ENCODE measurements at regions not wholly inside any gene's neighbourhood (a gene's known extent, or its start where the extent isn't known, plus 50 kb on each side); places are given as distances from the start of the nearest gene placed in this dataset.
A peak's percentile ranks its signal among the peaks of the same experiment; 100 is the strongest.

DNA sequence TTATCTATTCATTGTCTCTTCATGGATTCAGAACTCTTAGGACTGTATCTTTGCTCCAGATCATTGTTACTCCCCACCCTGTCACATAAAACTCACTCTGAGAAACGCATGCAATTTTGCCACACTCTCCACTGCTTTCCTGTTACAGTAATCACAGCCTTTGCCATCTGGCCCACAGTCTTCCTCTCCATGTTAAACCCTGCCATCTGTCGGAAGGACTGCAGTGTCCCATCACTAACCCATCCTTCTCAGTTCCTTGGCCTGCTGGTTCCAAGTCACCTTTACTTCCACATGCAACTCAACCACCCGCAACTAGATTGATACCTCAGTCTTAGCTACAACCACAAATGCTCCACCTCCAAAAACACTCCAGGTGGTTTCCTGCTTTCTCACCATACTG is 308.7 kb upstream of the FAM241A start:
- no peak for DNase-seq

DNA sequence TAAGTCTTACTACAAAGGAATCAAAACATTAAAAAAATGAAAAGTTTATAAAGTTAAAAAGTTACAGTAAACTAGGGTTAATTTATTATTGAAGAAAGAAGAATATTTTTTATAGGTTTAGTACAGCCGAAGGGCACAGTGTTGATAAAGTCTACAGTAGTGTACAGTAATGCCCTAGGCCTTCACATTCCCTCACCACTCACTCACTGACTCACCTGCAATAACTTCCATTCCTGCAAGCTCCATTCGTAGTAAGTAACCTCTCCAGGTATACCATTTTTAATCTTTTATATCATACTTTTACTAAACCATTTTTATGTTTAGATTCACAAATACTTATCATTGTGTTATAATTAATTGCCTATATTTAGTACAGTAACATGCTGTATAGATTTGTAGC is 307.5 kb upstream of the FAM241A start:
- DNase-seq: no peak

DNA sequence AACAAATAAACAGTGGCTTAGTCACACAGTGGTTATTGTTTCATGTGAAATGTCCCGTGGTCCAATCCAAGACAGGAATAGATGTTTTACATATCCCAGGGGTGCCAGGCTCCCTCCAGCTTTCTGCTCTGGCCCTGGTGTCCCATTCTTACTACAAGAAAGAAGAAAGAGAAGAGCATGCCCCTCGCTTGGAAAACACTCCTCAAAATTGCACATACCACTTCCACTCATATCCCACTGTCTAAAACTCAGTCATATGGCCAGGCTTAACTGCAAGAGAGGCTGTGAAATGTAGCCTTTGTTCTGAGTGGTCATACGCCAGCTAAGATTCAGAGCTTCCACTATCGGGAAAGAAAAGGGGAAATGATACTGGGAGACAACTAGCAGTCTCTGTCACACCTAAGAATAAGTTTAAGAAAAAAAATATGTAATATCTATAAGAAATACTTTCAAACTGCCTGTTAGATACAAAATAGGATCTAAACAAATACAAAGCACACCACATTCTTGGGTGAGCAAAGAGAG is 306.8 kb upstream of the FAM241A start:
- no peak for DNase-seq

DNA sequence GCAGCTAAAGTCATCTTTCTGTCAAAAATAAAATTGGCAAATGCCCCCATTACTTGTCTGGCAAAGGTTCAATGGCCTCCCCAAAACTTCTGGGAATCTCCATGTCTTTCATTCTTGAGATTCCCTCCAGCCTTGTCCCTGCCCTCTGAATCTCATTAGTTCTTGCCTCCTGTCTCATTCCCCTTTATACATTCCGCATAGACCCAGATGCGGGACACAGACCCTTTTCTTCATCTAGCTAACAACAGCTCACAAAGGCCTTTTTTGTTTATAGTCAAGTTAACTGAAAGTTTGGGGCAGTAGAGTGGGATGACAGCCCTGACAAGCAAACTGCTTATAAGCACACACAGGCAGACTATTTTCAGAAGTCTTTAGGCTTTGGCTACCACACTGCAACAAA is 306.1 kb upstream of the FAM241A start:
- no peak for DNase-seq

DNA sequence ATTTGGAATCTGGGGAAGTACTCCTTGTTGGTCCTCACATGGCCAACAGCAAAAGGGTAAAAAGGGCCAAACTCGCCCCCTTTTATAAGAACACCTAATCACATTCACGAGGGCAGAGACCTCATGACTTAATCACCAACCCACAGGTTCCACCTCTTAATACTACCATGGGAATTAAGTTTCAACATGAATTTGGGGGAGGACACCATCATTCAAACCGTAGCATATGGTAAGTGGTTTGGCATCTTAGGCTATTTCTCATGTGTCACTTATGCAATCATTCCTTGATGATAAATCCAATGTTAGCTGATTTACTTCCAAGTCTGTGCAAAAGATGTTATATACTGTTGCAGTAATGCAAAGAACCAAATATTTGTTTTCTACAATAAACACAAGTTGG is 302.9 kb upstream of the FAM241A start:
- DNase-seq: no peak

DNA sequence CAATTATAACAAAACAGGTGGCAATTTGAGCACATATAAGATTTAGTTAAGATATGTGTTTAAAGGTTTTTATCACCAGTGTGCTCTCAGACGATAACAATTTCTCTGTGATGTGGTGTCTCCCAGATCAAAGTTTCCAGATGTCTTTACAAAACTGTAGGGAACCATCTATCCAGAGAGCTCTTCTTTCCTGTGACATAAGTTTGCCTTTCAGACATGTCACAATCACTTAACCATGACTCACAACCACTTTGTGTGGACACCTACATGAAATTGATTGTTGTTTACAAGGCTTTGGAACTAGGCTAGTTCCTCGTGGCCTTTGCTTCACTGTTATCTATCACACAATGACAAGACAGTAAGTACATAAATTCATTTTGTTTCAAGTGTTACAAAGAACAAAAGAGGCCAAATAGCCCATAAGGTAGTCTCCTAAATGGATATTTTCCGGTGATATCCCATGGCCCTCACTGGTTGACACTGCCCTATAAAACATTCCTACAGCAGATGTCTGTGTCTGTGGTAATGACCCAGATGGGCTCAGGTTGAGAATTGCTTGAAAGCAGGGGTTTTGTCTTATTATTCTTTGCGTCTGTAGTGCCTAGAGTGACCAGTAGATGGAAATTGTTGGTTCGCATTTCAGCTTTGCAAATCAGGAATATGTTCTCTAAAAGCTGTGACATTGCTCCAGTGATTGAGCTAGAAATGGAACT is 297.8 kb upstream of the FAM241A start:
- peak; percentile 70 for DNase-seq

DNA sequence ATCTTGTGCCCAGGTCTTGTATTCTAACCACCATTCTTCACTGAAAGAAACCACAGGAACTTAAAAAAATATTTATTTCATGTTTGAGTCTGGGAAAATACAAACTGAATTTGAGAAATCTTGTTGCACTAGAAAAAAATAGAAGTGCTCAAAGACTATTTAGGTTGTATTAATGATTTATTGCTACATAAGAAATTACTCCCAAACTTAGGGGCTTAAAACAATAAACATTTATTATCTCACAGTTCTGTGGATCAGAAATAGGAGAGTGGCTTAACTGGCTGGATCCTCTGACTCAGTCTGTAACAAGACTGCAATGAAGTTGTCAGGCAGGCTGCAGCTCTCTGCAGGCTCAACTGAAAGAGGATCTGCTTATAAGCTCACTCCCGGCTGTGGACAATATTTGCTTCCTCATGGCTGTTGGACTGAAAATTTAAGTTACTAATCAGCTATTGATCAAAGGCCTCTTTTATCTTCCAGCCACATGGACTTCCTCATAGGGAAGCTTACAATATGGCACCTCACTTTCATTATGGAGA is 295.4 kb upstream of the FAM241A start:
- DNase-seq: peak; percentile 2

DNA sequence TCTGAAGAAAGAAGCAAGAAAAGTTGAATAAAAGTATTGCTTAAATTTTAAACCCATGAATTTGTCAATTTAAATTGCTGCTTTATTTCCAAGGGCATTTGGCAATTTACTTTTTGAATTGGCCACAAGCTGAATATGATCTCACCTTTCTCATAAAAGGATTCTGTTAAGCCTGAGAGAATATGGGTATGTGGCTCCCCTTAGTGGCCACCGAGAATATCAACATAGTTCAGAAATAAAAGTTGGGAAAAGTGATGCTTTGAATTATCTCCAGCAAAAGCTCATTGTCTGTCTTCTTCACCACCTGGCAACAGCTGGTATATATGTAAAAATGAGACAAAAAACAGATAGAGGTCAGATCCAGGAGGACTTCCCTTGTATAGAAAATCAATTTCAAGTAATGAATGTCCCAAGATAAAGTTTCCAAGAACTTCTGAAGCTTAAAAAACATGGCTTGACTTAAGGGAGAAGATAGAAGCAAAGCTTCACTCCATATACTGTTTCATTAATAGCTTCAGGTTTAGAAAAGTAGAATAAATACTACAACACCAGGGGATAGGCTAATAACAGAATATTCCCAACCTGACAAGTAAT is 290.7 kb upstream of the FAM241A start:
- DNase-seq: peak; percentile 67

DNA sequence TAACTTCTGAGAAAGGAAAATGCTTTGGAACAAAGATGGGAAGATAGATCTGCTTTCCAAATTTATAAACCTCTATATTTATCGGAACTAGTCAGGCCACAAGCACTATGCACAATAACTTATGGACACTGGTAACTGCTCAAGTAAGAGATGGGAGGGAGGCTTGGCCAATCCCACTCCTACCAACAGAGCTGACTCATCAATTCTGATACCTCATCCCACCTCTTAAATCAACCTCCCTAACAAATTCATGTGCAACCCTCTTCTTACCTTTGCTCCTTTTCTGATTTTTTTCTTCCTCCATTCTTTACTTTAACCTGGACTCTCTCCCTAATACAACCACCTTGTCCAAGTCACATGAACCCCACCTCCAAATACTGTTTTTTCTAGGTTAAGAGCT is 289.9 kb upstream of the FAM241A start:
- DNase-seq: no peak

DNA sequence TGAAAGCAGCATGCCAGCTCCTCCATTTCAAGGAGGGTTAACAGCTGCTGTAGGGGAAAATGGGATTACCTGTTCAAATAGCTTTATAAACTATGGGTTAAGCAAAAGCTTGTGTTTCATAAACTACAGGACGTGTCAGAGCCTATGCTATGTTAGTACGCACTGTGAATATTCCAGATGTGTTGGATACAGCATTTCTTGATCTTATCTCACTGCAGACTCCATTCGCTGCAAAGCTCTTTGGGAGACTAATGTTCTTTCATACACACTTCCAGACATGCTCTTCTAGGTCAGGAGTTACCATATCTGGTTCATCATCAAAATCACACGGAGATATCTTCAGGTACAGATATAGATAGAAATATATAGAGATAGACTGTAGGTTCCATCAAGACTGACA is 281.2 kb upstream of the FAM241A start:
- DNase-seq: no peak

DNA sequence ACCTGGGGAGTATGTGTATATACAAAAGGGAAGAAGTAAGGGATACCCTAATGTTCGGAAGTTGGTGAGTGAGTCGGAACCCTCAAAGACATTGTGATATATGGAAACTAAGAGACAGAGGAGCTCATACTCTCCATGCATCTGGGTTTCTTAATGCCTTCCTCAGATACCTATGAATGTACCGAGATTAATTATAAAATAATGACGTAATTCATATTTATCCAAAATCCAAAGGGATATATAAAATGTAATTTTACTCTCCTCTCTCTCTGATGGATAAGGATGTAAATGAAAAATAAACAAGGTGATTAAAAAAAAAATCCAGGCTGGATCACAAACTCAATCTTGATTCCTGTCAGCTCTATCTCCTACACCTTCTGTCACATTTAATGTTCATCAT is 275.9 kb upstream of the FAM241A start:
- DNase-seq: no peak

DNA sequence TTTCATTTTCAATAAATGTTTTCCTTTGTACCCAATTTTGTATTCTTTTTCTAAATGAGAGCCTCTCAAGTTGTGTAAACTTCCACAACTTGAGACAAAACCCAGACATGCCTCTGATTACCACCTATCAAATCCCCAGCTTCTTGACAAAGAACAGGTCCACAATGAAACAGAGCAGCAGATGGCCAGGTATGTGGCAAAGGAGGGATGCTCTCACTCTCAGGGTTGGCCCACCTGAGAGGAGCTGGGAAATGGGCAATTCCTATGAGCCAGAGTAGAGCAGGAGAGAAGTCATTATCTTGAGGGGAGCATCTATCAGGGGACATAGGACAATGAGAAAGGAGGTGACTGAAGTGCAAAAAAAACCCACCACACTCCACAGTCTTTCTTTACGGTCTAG is 273.5 kb upstream of the FAM241A start:
- no peak for DNase-seq

DNA sequence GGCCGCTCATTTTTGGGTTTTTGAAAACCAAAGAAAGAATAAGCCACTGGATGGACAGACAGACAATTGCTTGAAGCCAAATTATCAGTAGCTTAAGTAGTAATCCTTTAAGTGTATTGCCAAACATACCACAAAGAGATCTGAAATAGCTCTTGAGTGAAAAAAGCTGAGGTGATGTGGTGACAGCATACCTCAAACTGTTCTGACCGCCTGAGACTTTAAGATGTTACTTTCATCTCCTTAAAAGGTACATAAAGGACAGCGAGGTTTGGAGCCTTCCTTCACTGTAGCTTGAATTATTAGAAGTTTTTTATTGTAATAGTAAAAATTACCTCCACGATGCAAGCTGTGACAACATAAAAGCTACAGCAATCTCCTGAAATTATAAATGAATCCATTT is 271.5 kb upstream of the FAM241A start:
- no peak for DNase-seq

DNA sequence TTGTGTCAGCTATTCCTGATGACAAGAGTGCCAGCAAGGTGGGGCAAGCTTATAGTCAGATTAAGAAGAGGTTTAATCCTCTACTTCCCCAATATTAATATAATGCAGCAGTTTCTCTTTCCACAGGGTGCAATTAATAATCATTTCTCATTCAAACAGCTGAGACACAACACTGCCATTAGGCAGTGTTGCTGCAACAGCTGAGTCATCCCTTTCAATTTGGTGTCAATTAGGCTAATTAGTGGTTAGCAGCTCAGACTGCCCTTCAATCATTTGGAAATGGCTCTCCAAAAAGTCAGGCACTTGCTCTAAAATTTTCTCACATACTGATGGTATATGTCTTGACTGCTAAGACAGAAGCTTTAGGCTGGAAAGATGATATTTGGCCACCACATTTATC is 265.7 kb upstream of the FAM241A start:
- no peak for DNase-seq

DNA sequence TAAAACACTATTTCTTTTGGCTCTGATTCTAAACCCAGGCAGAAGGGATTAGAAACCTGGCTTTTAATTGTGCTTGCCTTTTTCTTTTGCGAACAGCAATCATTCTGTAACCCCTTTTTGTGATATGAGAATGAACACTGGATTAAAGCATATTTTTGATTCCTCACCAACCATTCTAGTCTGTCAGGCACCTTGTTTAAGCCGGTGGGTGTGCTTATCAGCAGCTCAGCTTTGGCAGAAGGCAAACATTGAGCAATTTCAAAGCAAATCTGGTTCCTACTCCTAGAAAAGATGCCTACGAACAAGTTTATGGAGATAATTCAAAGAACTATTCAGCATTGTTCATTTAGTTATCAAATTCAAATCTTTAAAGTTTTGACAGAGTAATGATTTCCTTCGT is 265.1 kb upstream of the FAM241A start:
- DNase-seq: no peak

DNA sequence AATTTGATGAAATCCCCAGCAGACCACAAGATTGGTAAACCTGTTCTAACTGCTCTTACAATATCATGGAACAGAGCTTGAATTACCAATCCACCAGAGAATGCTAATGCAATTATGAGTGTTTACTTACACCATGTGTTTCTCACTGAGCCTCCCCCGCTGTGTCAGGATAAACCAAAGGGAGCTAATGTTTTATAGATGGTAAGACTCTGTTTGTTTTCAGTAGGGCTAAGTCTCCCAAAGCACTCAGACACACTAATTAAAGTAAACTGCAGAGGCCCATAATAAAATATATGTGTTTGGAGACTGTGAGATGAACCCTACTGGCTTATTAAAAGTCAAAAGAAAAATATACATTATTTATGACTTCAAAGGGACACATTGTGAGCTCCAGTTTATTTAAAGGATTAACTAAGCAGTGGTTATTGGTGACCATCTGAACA is 261.7 kb upstream of the FAM241A start:
- DNase-seq: peak; percentile 64

DNA sequence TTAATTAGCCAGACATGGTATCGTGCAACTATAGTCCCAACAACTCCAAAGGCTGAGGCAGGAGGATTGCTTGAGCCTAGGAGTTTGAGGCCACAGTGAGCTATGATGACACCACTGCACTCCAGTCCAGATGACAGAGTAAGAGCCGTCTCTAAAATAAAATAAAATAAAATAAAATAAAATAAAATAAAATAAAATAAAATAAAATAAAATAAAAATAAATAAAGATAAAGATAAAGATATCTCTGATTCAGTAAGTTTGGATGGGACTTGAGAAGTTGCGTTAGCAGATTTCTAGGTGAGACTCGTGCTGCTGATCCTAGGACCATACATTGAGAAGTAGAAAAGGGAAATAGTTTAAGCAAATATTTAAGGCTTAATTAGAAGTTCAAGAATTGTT is 254.8 kb upstream of the FAM241A start:
- DNase-seq: no peak

DNA sequence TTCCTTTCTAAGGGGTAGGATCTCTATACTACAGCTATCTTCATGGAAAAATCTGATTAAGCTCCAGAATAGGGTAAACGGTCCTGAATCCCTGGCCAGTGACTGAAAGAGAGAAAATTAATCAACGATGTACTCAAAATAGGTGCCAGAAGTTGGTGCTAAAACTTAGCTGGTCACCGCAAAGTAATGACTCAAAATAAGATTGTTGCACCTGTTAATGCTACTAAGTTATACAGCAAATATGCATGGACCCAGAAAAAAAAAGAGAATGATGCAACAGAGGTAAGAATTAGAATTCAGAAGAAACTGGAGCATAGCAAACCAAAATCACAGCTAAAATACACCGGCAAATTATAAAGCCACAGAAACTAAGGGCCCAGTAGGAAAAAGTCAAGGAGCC is 239.7 kb upstream of the FAM241A start:
- no peak for DNase-seq

DNA sequence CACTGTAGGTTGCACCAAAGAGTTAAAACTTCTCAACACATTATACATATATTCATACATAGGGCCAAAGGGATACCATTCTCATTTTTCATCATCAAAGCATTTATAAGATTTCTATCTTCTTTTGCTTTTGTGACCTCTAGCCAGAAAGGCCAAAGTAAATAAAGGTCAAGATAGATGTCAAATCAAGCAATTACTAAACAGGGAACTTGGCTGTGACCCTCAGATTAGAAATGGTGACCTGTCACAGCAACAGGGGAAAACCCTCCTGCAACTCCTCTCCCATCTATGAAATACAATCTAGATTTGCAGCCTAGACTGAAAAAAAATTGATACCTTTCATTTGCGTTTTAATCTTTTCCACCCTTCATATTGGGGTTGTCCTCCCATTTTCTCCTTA is 225.6 kb upstream of the FAM241A start:
- no peak for DNase-seq

DNA sequence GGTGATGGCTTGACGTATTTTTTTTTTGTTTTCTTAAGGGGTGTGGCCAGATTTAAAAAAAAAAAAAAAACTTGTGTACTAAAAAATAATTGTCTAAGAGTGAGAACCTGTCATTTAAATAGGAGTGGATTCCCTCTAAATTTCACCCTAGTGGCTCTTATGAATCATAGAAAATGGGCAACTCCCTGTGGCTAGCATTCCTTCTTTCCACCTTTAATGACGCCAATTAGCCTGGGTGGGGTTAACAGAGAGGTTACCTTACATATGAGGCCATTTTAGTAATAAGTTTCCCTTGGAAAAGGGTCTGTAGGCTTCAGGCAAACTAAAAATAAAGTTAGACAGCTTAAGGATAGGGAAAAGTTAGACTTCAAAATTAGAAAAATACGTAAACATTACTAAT is 223.5 kb upstream of the FAM241A start:
- DNase-seq: no peak

DNA sequence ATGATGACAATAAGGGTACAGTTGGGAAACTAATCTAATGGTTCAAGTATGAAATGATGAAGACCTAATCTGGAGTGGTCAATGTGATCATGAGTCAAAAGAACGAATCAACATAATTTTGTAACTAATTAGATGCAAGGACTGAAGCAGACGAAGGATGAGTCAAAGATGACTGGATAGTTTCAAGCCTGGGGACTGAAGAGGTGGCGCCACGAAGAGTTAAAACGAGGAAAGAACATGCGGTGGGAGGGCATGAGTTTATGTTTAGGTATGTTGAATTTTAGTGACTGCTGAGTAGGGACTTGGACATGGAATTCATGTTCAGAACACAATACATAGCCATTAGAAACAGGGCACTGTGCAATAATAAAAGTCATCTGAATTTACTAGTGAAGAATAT is 221.5 kb upstream of the FAM241A start:
- DNase-seq: no peak

DNA sequence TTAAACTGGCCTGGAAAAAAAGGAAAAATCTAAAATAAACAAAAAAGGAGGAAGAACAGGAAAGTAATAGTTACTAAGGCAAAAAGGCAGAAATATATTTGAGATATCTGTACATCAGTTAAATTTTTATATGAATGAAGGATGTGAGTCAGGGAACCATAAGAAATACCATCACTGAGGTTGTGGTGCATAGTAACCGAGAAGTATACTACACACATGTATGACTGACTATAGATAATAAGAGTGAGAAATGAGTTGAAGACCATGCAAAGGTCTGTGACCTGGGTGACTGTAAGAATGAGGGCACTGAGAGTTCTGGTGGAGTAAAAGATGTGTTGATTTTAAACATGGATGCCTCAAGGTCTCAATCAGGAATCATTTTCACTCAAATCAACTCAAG is 220.6 kb upstream of the FAM241A start:
- no peak for DNase-seq

DNA sequence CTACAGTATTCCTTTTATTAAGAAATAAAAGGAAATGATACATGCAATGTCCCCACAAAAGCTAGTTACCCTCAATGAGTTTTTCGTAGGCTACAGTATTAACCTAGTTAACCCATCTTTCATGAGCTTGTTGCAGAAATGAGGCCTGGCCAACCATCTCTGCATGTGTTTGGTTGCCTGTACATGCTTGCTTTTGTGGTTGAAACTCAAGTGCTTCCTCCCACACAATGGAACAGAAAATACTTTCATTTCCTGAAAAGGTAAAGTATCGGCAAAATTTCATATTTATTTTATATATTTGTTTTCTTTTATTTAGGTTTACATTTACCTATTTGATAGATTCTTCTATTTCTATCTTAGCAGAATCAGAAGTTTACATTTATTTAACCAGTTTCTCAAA is 214.6 kb upstream of the FAM241A start:
- peak; percentile 16 for DNase-seq

DNA sequence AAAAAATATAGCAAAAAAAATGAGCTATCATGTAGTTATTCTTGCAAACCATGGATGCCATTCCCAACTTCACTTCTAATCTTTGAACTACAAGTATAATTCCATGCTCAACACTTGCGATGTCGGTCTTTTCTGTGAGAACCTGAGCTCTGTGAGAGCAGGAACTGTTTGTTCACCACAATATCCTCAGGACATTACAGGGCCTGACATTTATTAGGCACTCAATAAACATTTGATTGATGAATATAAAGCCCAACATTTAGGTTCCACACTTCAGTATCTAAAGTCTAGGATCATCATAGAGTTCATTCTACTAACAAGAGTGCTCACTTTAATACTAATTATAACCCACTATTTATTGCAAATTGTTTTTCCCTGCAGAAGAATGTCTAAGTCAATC is 211.6 kb upstream of the FAM241A start:
- no peak for DNase-seq

DNA sequence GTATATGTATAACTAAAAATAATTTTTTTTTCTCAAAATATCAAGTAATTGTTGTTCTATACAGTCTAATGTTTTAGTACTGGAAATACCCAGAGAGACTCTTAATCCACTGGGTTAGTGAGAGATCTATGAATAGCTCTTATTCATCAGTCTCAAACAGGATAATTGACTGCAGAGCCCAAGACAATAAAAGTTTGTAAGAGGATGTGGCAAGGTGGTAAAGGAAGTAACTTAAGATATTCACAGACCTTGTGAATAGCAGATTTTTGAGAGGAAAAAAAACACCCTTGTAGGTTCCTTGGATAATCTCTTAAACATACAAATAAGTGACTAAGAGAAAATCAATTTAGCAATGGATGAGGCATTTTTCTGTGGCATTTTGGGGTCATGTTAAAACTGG is 210.9 kb upstream of the FAM241A start:
- no peak for DNase-seq

Measured in DMS53 (cell line).